ENCODE measurements at regions not wholly inside any gene's neighbourhood (a gene's known extent, or its start where the extent isn't known, plus 50 kb on each side); places are given as distances from the start of the nearest gene placed in this dataset.

GRCh38 chr17:77543801-77544200 is 403.0 kb downstream of the SEC14L1 start:
- no peak for TF ChIP-seq CTCF (IDR thresholded peaks at IDR 0.05; ENCODE audit: low read depth, low read length, missing input control)
- TF ChIP-seq YY1 (IDR thresholded peaks at IDR 0.05) = no peak
- no peak for TF ChIP-seq EGR1 (IDR thresholded peaks at IDR 0.05; ENCODE audit: low read depth in 2 of 2)
- TF ChIP-seq REST (IDR thresholded peaks at IDR 0.05) = no peak
- no peak for TF ChIP-seq ATF3 (IDR thresholded peaks at IDR 0.05)

Measured in liver (tissue), 3 donors.